ENCODE measurements at regions not wholly inside any gene's neighbourhood (a gene's known extent, or its start where the extent isn't known, plus 50 kb on each side); places are given as distances from the start of the nearest gene placed in this dataset.

- Histone ChIP-seq H3K4me3 (no peak overlapping the region), H3K27ac (no peak overlapping the region), H3K27me3 (no peaks in the 10 kb centered on the region), H3K9me3 (no peaks in the 10 kb centered on the region), H3K4me1 (no peaks in the 10 kb centered on the region), H3K36me3 (no peaks in the 10 kb centered on the region)
- DNase-seq (ENCODE audit: extremely low spot score in 2 of 2) = no peak
- no peak for TF ChIP-seq CTCF (IDR thresholded peaks at IDR 0.05)
- TF ChIP-seq POLR2A (IDR thresholded peaks at IDR 0.05) = no peak
- no peak for TF ChIP-seq POLR2AphosphoS5 (IDR thresholded peaks at IDR 0.05; ENCODE audit: insufficient read depth in 1 of 2, low read depth in 1 of 2)
- intact Hi-C loops (cut with DNase I) = no loop called here
These were observed 1086.5 kb downstream of the CDH11 start for GRCh38 chr16:64035337-64035736.

DNA sequence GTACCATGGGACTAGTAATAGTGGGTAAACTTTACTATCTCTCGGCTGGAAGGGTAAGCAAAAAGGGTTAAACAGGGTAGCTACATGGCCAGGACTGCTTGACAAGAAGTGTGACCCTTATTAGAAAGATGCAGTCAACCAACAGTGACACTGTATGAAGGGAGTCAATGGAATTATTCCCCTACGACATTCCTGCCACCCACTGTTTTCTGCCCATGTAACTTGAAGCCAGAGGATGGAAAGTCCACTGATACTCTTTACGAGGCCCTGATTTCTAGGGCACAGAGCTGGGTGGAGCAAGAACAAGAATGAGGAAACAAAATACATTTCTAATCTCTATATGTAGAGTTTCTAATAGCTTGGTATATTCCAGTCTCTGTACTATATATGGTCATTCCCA is 1102.5 kb downstream of the CDH11 start:
- no peak overlapping the region for H3K27ac ChIP-seq
- no peaks in the 10 kb centered on the region for H3K36me3 ChIP-seq
- H3K27me3 ChIP-seq = no peaks in the 10 kb centered on the region
- H3K4me1 ChIP-seq = no peaks in the 10 kb centered on the region
- no peak overlapping the region for H3K4me3 ChIP-seq
- TF ChIP-seq CTCF (IDR thresholded peaks at IDR 0.05) (no peak), POLR2AphosphoS5 (IDR thresholded peaks at IDR 0.05; ENCODE audit: insufficient read depth in 1 of 2, low read depth in 1 of 2) (no peak), POLR2A (IDR thresholded peaks at IDR 0.05) (no peak)
- DNase-seq (ENCODE audit: extremely low spot score in 2 of 2) = no peak
- H3K9me3 ChIP-seq = no peaks in the 10 kb centered on the region
- intact Hi-C loops (cut with DNase I) = no loop called here

- intact Hi-C loops (cut with DNase I) = no loop called here
- no peak overlapping the region for H3K27ac ChIP-seq
- H3K27me3 ChIP-seq = no peaks in the 10 kb centered on the region
- TF ChIP-seq CTCF (IDR thresholded peaks at IDR 0.05) (no peak), POLR2AphosphoS5 (IDR thresholded peaks at IDR 0.05; ENCODE audit: insufficient read depth in 1 of 2, low read depth in 1 of 2) (no peak), POLR2A (IDR thresholded peaks at IDR 0.05) (no peak)
- H3K9me3 ChIP-seq = no peaks in the 10 kb centered on the region
- H3K36me3 ChIP-seq = no peaks in the 10 kb centered on the region
- no peaks in the 10 kb centered on the region for H3K4me1 ChIP-seq
- DNase-seq (ENCODE audit: extremely low spot score in 2 of 2) = no peak
- no peak overlapping the region for H3K4me3 ChIP-seq
These were observed 1104.1 kb downstream of the CDH11 start for GRCh38 chr16:64017796-64018195.

- no peaks in the 10 kb centered on the region for H3K9me3 ChIP-seq
- no peak for TF ChIP-seq POLR2A (IDR thresholded peaks at IDR 0.05)
- TF ChIP-seq POLR2AphosphoS5 (IDR thresholded peaks at IDR 0.05; ENCODE audit: insufficient read depth in 1 of 2, low read depth in 1 of 2) = no peak
- TF ChIP-seq CTCF (IDR thresholded peaks at IDR 0.05) = no peak
- H3K27ac ChIP-seq = no peak overlapping the region
- H3K4me3 ChIP-seq = no peak overlapping the region
- no peak for DNase-seq (ENCODE audit: extremely low spot score in 2 of 2)
- no peaks in the 10 kb centered on the region for H3K36me3 ChIP-seq
- H3K4me1 ChIP-seq = no peaks in the 10 kb centered on the region
- intact Hi-C loops (cut with DNase I) = no loop called here
- H3K27me3 ChIP-seq = no peaks in the 10 kb centered on the region
These were observed 1108.0 kb downstream of the CDH11 start for GRCh38 chr16:64013856-64014255.

- intact Hi-C loops (cut with DNase I) = no loop called here
- Histone ChIP-seq H3K36me3 (no peaks in the 10 kb centered on the region), H3K9me3 (no peaks in the 10 kb centered on the region), H3K4me3 (no peak overlapping the region), H3K27ac (no peak overlapping the region), H3K27me3 (no peaks in the 10 kb centered on the region), H3K4me1 (no peaks in the 10 kb centered on the region)
- no peak for DNase-seq (ENCODE audit: extremely low spot score in 2 of 2)
- TF ChIP-seq POLR2A (IDR thresholded peaks at IDR 0.05) (no peak), CTCF (IDR thresholded peaks at IDR 0.05) (no peak), POLR2AphosphoS5 (IDR thresholded peaks at IDR 0.05; ENCODE audit: insufficient read depth in 1 of 2, low read depth in 1 of 2) (no peak)
These were observed 1109.7 kb downstream of the CDH11 start for GRCh38 chr16:64012166-64012565.

All from vagina (tissue), 2 donors.